22Rv1 (cell line): ENCODE measurements at regions not wholly inside any gene's neighbourhood (a gene's known extent, or its start where the extent isn't known, plus 50 kb on each side); places are given as distances from the start of the nearest gene placed in this dataset.
"Not testable (repeated sequence)": the region's sequence is repeated elsewhere in the genome, so short reads cannot be mapped to it uniquely, and the experiment has no call there.

Experiments used
- CTCF ChIP-seq: fragments of 450-650 bp; IDR thresholded peaks from 2 replicates; pipeline ENCODE4 v1.5.1; 2017; ENCODE audit warnings: mild to moderate bottlenecking
- ZFX ChIP-seq: fragments of 450-650 bp; IDR thresholded peaks from 2 replicates; pipeline ENCODE4 v1.6.1; 2017; ENCODE audit warnings: antibody characterized with exemption, borderline replicate concordance

- TF ChIP-seq CTCF, ZFX: not testable (repeated sequence)
Measured at GRCh38 chr2:132353380-132353779, 63.2 kb upstream of the GPR39 start.
